Erythroblast (primary cell): ENCODE measurements at regions not wholly inside any gene's neighbourhood (a gene's known extent, or its start where the extent isn't known, plus 50 kb on each side); places are given as distances from the start of the nearest gene placed in this dataset.

Experiments
- GATA1 ChIP-seq: IDR thresholded peaks from 2 replicates; pipeline ENCODE4 v1.6.1; 2011; ENCODE audit warnings: low read depth, mild to moderate bottlenecking, control low read depth, low read length, moderate library complexity
- POLR2A ChIP-seq: IDR thresholded peaks from 2 replicates; pipeline ENCODE4 v1.6.1; 2011; ENCODE audit warnings: mild to moderate bottlenecking, low read length

DNA sequence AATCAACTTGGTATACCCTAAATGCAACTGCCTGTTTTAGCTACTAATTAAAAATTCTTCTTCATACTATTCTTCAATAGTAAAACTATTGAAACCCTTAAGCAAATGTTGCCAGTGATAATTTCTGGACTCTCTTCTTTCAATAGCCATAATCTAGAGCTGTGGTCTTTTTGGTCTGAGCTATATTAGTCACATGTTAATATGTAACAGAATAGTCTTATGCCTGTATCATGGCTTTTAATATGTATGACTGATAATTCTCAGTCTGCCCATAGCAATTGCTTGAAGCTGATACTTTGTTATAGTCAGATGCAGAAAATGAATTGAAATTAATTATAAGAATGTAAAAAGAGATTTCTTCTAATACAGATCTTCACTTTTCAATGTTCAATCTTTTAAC, 1871.9 kb upstream of the CDH6 start:
- TF ChIP-seq POLR2A (no peak), GATA1 (no peak)
